ENCODE measurements at regions not wholly inside any gene's neighbourhood (a gene's known extent, or its start where the extent isn't known, plus 50 kb on each side); places are given as distances from the start of the nearest gene placed in this dataset.

DNA sequence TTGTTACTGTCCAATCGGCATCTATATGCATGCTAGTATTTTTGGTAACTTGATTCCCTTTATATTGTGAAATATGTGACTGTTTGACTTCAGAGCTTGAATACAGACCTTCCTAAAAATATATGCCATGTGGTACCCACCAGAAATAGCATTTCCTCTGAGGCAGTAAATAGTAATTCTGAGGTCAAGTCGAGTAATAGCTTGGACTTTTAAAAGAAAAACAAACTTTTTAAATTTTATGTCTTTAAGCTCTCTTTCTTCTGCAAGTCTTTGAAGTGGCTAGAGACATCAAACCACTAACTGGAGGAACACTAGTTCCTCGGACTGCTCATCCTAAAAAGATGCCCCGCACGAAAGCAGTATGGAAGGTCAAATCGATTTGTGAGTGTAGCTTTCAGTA, 396.8 kb upstream of the SLC14A2 start:
- TF ChIP-seq, protein P1, sequence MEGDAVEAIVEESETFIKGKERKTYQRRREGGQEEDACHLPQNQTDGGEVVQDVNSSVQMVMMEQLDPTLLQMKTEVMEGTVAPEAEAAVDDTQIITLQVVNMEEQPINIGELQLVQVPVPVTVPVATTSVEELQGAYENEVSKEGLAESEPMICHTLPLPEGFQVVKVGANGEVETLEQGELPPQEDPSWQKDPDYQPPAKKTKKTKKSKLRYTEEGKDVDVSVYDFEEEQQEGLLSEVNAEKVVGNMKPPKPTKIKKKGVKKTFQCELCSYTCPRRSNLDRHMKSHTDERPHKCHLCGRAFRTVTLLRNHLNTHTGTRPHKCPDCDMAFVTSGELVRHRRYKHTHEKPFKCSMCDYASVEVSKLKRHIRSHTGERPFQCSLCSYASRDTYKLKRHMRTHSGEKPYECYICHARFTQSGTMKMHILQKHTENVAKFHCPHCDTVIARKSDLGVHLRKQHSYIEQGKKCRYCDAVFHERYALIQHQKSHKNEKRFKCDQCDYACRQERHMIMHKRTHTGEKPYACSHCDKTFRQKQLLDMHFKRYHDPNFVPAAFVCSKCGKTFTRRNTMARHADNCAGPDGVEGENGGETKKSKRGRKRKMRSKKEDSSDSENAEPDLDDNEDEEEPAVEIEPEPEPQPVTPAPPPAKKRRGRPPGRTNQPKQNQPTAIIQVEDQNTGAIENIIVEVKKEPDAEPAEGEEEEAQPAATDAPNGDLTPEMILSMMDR (conservative IDR thresholded peaks at IDR 0.05; ENCODE audit: low read depth in 2 of 2) = no peak
- TF ChIP-seq CREB1 (CRISPR knock-in tag; IDR thresholded peaks at IDR 0.05; ENCODE audit: low read depth) = no peak
